ENCODE measurements at regions not wholly inside any gene's neighbourhood (a gene's known extent, or its start where the extent isn't known, plus 50 kb on each side); places are given as distances from the start of the nearest gene placed in this dataset.

DNA sequence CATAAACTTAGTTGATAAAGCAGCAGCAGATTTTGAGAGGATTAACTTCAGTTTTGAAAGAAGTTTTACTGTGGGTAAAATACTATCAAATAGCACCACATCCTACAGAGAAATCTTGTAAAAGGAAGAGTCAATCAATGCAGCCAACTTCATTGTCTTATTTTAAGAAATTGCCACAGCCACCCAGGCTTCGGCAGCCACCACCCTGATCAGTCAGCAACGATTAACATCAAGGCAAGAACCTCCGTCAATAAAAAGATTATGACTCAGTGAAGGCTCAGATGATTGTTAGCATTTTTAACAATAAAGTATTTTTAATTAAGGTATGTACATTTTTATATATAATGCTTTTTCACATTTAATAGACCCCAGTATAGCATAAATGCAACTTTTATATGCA lies 122.3 kb upstream of the NR4A3 start:
- H3K36me3 ChIP-seq (ENCODE audit: insufficient read depth), result no peaks in the 10 kb centered on the region
- TF ChIP-seq, protein P1, sequence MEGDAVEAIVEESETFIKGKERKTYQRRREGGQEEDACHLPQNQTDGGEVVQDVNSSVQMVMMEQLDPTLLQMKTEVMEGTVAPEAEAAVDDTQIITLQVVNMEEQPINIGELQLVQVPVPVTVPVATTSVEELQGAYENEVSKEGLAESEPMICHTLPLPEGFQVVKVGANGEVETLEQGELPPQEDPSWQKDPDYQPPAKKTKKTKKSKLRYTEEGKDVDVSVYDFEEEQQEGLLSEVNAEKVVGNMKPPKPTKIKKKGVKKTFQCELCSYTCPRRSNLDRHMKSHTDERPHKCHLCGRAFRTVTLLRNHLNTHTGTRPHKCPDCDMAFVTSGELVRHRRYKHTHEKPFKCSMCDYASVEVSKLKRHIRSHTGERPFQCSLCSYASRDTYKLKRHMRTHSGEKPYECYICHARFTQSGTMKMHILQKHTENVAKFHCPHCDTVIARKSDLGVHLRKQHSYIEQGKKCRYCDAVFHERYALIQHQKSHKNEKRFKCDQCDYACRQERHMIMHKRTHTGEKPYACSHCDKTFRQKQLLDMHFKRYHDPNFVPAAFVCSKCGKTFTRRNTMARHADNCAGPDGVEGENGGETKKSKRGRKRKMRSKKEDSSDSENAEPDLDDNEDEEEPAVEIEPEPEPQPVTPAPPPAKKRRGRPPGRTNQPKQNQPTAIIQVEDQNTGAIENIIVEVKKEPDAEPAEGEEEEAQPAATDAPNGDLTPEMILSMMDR (conservative IDR thresholded peaks at IDR 0.05; ENCODE audit: low read depth, low read length), result no peak
- no peaks in the 10 kb centered on the region for H3K79me2 ChIP-seq (ENCODE audit: insufficient read depth, low read depth)
- no peaks in the 10 kb centered on the region for H3K4me1 ChIP-seq (ENCODE audit: low read depth, poor library complexity, severe bottlenecking)
- H3K27ac ChIP-seq, result no peak overlapping the region
- H3K4me2 ChIP-seq, result no peak overlapping the region
- H3K27me3 ChIP-seq (ENCODE audit: insufficient read depth, low read depth), result no peaks in the 10 kb centered on the region
- H2AFZ ChIP-seq (ENCODE audit: low read depth), result no peak overlapping the region
- H3K9ac ChIP-seq, result no peak overlapping the region
- no peaks in the 10 kb centered on the region for H4K20me1 ChIP-seq (ENCODE audit: insufficient read depth)
- H3K4me3 ChIP-seq (IDR thresholded peaks at IDR 0.05; ENCODE audit: insufficient read depth, low read depth, low read length), result no peak overlapping the region

DNA sequence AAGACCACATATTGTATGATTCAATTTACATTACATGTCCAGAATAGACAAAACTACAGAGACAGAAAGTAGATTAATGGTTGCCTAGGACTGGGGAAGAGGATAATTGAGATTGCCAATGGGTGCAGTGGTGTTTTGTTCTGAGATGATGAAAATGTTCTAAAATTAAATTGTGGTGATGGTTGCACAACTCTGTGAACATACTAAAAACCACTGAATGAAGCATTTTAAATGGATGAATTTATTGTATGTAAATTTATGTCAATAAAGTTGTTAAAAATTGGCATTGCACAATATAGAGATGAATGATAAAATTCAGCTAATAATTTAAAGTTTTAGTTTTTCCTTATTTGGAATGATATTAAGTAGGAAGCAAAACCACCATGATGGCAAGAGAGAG lies 109.5 kb upstream of the NR4A3 start:
- H2AFZ ChIP-seq (ENCODE audit: low read depth), result no peak overlapping the region
- no peaks in the 10 kb centered on the region for H3K36me3 ChIP-seq (ENCODE audit: insufficient read depth)
- no peaks in the 10 kb centered on the region for H3K27me3 ChIP-seq (ENCODE audit: insufficient read depth, low read depth)
- H3K4me1 ChIP-seq (ENCODE audit: low read depth, poor library complexity, severe bottlenecking), result no peaks in the 10 kb centered on the region
- no peak overlapping the region for H3K4me2 ChIP-seq
- no peak overlapping the region for H3K27ac ChIP-seq
- no peaks in the 10 kb centered on the region for H4K20me1 ChIP-seq (ENCODE audit: insufficient read depth)
- H3K4me3 ChIP-seq (IDR thresholded peaks at IDR 0.05; ENCODE audit: insufficient read depth, low read depth, low read length), result no peak overlapping the region
- TF ChIP-seq, protein P1 (conservative IDR thresholded peaks at IDR 0.05; ENCODE audit: low read depth, low read length), result no peak
- no peaks in the 10 kb centered on the region for H3K79me2 ChIP-seq (ENCODE audit: insufficient read depth, low read depth)
- H3K9ac ChIP-seq, result no peak overlapping the region

DNA sequence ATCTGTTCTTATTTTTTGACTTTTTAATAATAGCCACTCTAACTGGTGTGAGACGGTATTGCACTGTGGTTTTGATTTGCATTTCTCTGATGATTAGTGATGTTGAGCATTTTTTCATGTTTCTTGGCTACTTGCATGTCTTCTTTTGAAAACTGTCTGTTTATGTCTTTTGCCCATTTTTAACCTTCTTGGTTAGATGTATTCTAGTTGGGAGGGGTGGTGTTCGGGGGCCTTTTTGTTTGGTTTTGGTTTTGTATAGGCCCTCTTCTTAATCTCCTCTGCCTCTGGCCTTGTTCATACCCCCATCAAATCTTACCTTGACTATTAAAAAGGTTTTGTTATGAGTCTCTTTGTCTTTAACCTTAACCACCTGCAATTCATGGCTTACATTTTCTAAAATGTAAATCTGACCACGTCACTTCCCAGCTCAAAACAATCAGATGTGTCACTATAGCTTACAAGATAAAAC lies 107.8 kb upstream of the NR4A3 start:
- TF ChIP-seq, protein P1 (conservative IDR thresholded peaks at IDR 0.05; ENCODE audit: low read depth, low read length), result no peak
- Histone ChIP-seq H3K4me1 (ENCODE audit: low read depth, poor library complexity, severe bottlenecking) (no peaks in the 10 kb centered on the region), H3K9ac (no peak overlapping the region), H2AFZ (ENCODE audit: low read depth) (no peak overlapping the region), H3K4me3 (IDR thresholded peaks at IDR 0.05; ENCODE audit: insufficient read depth, low read depth, low read length) (no peak overlapping the region), H3K27me3 (ENCODE audit: insufficient read depth, low read depth) (no peaks in the 10 kb centered on the region), H4K20me1 (ENCODE audit: insufficient read depth) (no peaks in the 10 kb centered on the region), H3K4me2 (no peak overlapping the region), H3K27ac (no peak overlapping the region), H3K79me2 (ENCODE audit: insufficient read depth, low read depth) (no peaks in the 10 kb centered on the region), H3K36me3 (ENCODE audit: insufficient read depth) (no peaks in the 10 kb centered on the region)

DNA sequence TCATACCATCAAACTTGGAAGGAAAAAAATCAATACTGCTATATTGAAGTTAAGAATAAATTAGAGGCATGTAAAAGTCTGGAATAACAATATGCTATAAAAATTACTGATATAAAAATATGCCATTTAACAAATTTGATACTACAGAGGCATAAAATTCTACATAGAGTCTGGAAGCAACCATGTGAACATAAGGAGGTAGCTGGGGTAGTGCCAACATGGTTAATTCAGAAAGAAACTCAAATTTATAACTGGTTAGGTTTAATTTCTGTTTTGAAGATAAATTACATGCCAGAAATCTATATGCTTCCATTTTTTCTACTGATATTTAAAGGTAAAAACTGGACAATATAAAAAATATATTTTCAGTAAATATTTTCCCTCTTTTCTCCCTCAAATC lies 103.1 kb upstream of the NR4A3 start:
- Histone ChIP-seq H3K79me2 (ENCODE audit: insufficient read depth, low read depth) (no peaks in the 10 kb centered on the region), H4K20me1 (ENCODE audit: insufficient read depth) (no peaks in the 10 kb centered on the region), H3K4me1 (ENCODE audit: low read depth, poor library complexity, severe bottlenecking) (peaks cover 10% of the 10 kb centered on the region), H3K27me3 (ENCODE audit: insufficient read depth, low read depth) (no peaks in the 10 kb centered on the region), H3K4me2 (no peak overlapping the region), H3K4me3 (IDR thresholded peaks at IDR 0.05; ENCODE audit: insufficient read depth, low read depth, low read length) (no peak overlapping the region), H3K36me3 (ENCODE audit: insufficient read depth) (no peaks in the 10 kb centered on the region), H3K27ac (no peak overlapping the region), H2AFZ (ENCODE audit: low read depth) (no peak overlapping the region), H3K9ac (no peak overlapping the region)
- TF ChIP-seq, protein P1 (conservative IDR thresholded peaks at IDR 0.05; ENCODE audit: low read depth, low read length), result no peak
